Glomerular visceral epithelial cell (primary cell): ENCODE measurements at regions not wholly inside any gene's neighbourhood (a gene's known extent, or its start where the extent isn't known, plus 50 kb on each side); places are given as distances from the start of the nearest gene placed in this dataset.

ENCODE experiments used
- DNase-seq: peaks from one replicate; pipeline ENCODE4 v3.0.0-alpha.2; 2016; ENCODE audit errors: extremely low spot score

- no peak for DNase-seq
Measured at GRCh38 chr15:61534986-61535385, 305.9 kb upstream of the RORA start.

GRCh38 chr15:61530769-61531168, 301.7 kb upstream of the RORA start:
- peak; percentile 2 for DNase-seq

GRCh38 chr15:61528581-61528910, 299.4 kb upstream of the RORA start:
- DNase-seq = no peak

GRCh38 chr15:61527836-61528580, 298.9 kb upstream of the RORA start:
- DNase-seq = no peak

GRCh38 chr15:61524545-61524944, 295.4 kb upstream of the RORA start:
- no peak for DNase-seq

- no peak for DNase-seq
Measured at GRCh38 chr15:61524086-61524485, 295.0 kb upstream of the RORA start.

GRCh38 chr15:61522411-61522810, 293.3 kb upstream of the RORA start:
- no peak for DNase-seq

- no peak for DNase-seq
Measured at GRCh38 chr15:61521953-61522352, 292.9 kb upstream of the RORA start.

- DNase-seq = no peak
Measured at GRCh38 chr15:61519296-61519695, 290.2 kb upstream of the RORA start.

- no peak for DNase-seq
Measured at GRCh38 chr15:61518191-61518950, 289.3 kb upstream of the RORA start.

GRCh38 chr15:61517776-61518175, 288.7 kb upstream of the RORA start:
- DNase-seq = no peak

- no peak for DNase-seq
Measured at GRCh38 chr15:61517335-61517734, 288.2 kb upstream of the RORA start.

- DNase-seq = no peak
Measured at GRCh38 chr15:61511756-61512155, 282.7 kb upstream of the RORA start.

GRCh38 chr15:61511089-61511488, 282.0 kb upstream of the RORA start:
- no peak for DNase-seq

GRCh38 chr15:61509327-61509840, 280.3 kb upstream of the RORA start:
- no peak for DNase-seq

- DNase-seq = no peak
Measured at GRCh38 chr15:61503383-61503969, 274.4 kb upstream of the RORA start.

GRCh38 chr15:61501815-61502389, 272.8 kb upstream of the RORA start:
- DNase-seq = no peak

- no peak for DNase-seq
Measured at GRCh38 chr15:61500951-61501620, 272.0 kb upstream of the RORA start.

- DNase-seq = no peak
Measured at GRCh38 chr15:61500523-61500922, 271.4 kb upstream of the RORA start.

GRCh38 chr15:61499376-61499775, 270.3 kb upstream of the RORA start:
- no peak for DNase-seq

- no peak for DNase-seq
Measured at GRCh38 chr15:61489571-61489970, 260.5 kb upstream of the RORA start.

- DNase-seq = no peak
Measured at GRCh38 chr15:61483599-61483998, 254.5 kb upstream of the RORA start.
